SW 1271 (cell line): ENCODE measurements at regions not wholly inside any gene's neighbourhood (a gene's known extent, or its start where the extent isn't known, plus 50 kb on each side); places are given as distances from the start of the nearest gene placed in this dataset.
A peak's percentile ranks its signal among the peaks of the same experiment; 100 is the strongest.
"Not testable (repeated sequence)": the region's sequence is repeated elsewhere in the genome, so short reads cannot be mapped to it uniquely, and the experiment has no call there.

Experiments
- DNase-seq, 2 experiments: peaks; one replicate each; lab custom pipeline; 2025; lab: John Stamatoyannopoulos, UW

GRCh38 chr12:78338054-78338785 is 507.5 kb downstream of the NAV3 start:
- DNase-seq, result no peak

GRCh38 chr12:78340406-78340805 is 509.7 kb downstream of the NAV3 start:
- no peak for DNase-seq

GRCh38 chr12:78343657-78344056 is 513.0 kb downstream of the NAV3 start:
- no peak for DNase-seq

GRCh38 chr12:78359520-78359919 is 505.1 kb upstream of the SYT1 start:
- no peak for DNase-seq

- no peak for DNase-seq
Observed at GRCh38 chr12:78361683-78362082, 502.9 kb upstream of the SYT1 start.

GRCh38 chr12:78371284-78371683 is 493.3 kb upstream of the SYT1 start:
- no peak for DNase-seq

GRCh38 chr12:78375461-78375860 is 489.1 kb upstream of the SYT1 start:
- DNase-seq, result no peak

- DNase-seq, result no peak
Observed at GRCh38 chr12:78376257-78376656, 488.3 kb upstream of the SYT1 start.

GRCh38 chr12:78379065-78379464 is 485.5 kb upstream of the SYT1 start:
- not testable (repeated sequence) for DNase-seq

- DNase-seq, result no peak
Observed at GRCh38 chr12:78383414-78383813, 481.2 kb upstream of the SYT1 start.

GRCh38 chr12:78384541-78384940 is 480.0 kb upstream of the SYT1 start:
- no peak for DNase-seq

GRCh38 chr12:78385541-78385940 is 479.0 kb upstream of the SYT1 start:
- DNase-seq, result no peak

- no peak for DNase-seq
Observed at GRCh38 chr12:78386871-78387270, 477.7 kb upstream of the SYT1 start.

- DNase-seq, result no peak
Observed at GRCh38 chr12:78387721-78388120, 476.9 kb upstream of the SYT1 start.

- no peak for DNase-seq
Observed at GRCh38 chr12:78388461-78388860, 476.1 kb upstream of the SYT1 start.

GRCh38 chr12:78390920-78391319 is 473.7 kb upstream of the SYT1 start:
- no peak for DNase-seq

GRCh38 chr12:78392918-78393317 is 471.7 kb upstream of the SYT1 start:
- DNase-seq, result peak in 1 of 2 experiments; percentile 4

GRCh38 chr12:78395961-78396360 is 468.6 kb upstream of the SYT1 start:
- DNase-seq, result no peak

GRCh38 chr12:78396538-78396937 is 468.0 kb upstream of the SYT1 start:
- no peak for DNase-seq

- no peak for DNase-seq
Observed at GRCh38 chr12:78398750-78399149, 465.8 kb upstream of the SYT1 start.

GRCh38 chr12:78402366-78403134 is 462.0 kb upstream of the SYT1 start:
- no peak for DNase-seq

GRCh38 chr12:78403136-78403535 is 461.4 kb upstream of the SYT1 start:
- no peak for DNase-seq

GRCh38 chr12:78403681-78404080 is 460.9 kb upstream of the SYT1 start:
- DNase-seq, result no peak

GRCh38 chr12:78406213-78406612 is 458.4 kb upstream of the SYT1 start:
- no peak for DNase-seq
